HG03097 (cell line): ENCODE measurements at regions not wholly inside any gene's neighbourhood (a gene's known extent, or its start where the extent isn't known, plus 50 kb on each side); places are given as distances from the start of the nearest gene placed in this dataset.
"Not testable (repeated sequence)": the region's sequence is repeated elsewhere in the genome, so short reads cannot be mapped to it uniquely, and the experiment has no call there.

ENCODE experiments used
- ATAC-seq: cut with Tn5 transposase; IDR thresholded peaks from one replicate; pipeline ENCODE4 v1.9.1; 2021; ENCODE audit not compliant: unreplicated experiment, low FRiP score

DNA sequence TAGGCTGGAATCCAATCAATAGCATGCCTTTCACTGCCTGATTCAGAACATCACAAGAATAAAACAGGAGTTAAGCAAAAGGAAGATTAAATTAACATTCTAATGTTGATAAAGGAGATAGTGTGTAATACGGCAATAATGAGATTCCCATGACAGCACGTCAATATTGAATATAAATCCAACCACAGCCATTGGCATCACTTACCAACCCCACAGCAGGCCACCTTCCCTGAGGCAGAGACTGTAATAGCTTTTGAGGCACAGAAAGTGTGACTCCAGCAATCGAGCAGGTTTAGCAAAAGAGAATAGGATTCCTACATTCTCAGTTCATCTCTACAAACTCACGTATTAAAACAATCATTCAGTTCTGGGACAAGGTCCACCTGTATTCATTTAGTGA, 954.6 kb upstream of the CDH18 start:
- ATAC-seq = not testable (repeated sequence)

GRCh38 chr5:20940786-20941185, 952.8 kb upstream of the CDH18 start:
- ATAC-seq = not testable (repeated sequence)

DNA sequence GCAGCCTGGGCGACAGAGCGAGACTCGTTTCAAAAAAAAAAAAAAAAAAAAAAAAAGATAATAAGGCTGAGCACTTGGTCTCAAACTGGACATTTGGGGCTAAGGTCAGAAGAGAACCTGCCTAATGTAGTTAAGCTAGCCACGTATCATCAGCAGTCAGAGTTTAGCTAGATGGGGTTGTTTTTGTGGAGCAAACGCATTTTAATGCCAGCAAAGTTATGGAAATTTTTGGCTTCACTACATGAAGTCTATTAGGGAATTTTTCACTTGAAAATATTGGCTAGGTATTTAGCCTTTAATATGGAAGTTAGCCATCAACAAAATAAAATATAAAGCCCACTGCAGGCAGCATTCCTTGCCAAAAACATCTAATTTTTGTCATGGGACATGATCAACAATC, 902.9 kb upstream of the CDH18 start:
- not testable (repeated sequence) for ATAC-seq

GRCh38 chr5:20875726-20876125, 887.7 kb upstream of the CDH18 start:
- ATAC-seq = not testable (repeated sequence)

GRCh38 chr5:20865892-20866291, 877.9 kb upstream of the CDH18 start:
- not testable (repeated sequence) for ATAC-seq

GRCh38 chr5:20833081-20833627, 845.2 kb upstream of the CDH18 start:
- ATAC-seq = no peak

- ATAC-seq = no peak
Observed at GRCh38 chr5:20832204-20833080, 844.4 kb upstream of the CDH18 start.

- ATAC-seq = not testable (repeated sequence)
Observed at GRCh38 chr5:20825951-20826350, 838.0 kb upstream of the CDH18 start.

DNA sequence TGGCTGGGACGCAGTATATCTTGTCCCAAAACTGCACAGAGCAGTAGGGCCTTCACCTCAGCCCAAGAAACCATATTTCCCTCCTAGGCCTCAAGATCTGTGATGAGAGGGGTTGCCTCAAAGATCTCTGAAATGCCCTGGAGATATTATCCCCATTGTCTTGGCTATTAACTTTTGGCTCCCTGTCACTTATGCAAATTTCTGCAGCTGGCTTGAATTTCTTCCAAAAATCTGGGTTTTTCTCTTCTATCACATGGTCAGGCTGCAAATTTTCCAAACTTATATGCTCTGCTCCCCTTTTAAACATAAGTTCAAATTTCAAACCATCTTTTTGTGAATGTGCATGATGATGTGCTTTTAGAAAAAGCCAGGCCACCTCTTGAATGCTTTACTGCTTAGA, 809.2 kb upstream of the CDH18 start:
- ATAC-seq = not testable (repeated sequence)

DNA sequence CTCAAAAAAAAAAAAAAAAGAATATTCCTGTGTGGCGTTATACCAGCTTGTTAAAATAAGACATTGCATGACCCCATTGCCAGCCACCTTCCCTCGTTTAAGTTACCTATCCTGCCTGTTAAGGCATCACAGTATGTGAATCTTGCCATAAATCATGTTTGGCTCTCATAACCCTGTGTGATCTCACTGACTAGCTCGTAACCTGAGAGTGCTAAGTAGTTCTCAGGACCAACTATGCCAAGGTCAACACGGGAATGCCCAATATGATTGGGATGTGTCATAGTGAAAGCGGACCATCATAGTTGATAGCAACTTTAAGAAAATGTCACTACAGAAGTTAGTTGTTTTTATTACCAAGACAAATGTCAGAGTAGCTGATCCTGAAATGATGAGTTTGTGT, 796.8 kb upstream of the CDH18 start:
- not testable (repeated sequence) for ATAC-seq

DNA sequence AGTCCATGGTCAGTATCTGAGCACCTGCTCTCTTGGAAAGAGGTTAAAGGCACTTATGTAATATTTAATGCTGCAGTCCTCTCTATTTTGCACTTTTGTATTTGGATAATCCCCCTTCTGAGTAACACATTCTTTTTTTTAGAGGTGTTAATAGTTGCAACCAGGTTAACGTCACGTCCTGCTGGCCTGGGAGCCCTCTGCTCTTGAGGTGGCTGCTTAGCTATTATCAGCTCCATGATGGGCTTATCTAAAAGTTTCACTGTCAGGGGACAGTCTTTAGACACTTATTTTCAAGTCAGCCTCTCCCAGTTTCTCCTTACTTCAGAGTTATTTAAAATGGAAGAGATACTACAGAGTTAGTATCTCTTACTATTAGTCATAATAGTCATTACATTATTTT, 795.5 kb upstream of the CDH18 start:
- ATAC-seq = not testable (repeated sequence)

- ATAC-seq = not testable (repeated sequence)
Observed at GRCh38 chr5:20771338-20771737, 783.3 kb upstream of the CDH18 start.

- ATAC-seq = not testable (repeated sequence)
Observed at GRCh38 chr5:20765074-20765473, 777.1 kb upstream of the CDH18 start.

GRCh38 chr5:20759459-20759858, 771.5 kb upstream of the CDH18 start:
- not testable (repeated sequence) for ATAC-seq

- not testable (repeated sequence) for ATAC-seq
Observed at GRCh38 chr5:20752179-20752578, 764.2 kb upstream of the CDH18 start.

GRCh38 chr5:20735715-20736114, 747.7 kb upstream of the CDH18 start:
- not testable (repeated sequence) for ATAC-seq

DNA sequence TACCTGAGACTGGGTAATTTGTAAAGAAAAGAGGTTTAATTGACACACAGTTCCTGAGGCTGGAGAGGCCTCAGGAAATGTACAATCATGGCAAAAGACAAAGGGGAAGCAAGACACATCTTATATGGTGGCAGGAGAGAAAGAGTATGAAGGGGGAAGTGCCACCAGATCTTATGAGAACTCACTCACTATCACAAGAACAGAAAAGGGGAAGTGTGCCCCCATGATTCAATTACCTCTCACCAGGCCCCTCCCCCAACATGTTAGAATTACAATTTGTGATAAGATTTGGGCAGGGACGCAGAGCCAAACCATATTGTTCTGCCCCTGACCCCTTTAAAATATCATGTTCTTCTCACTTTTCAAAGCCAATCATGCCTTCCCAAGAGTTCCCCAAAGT, 744.2 kb upstream of the CDH18 start:
- ATAC-seq = not testable (repeated sequence)

- not testable (repeated sequence) for ATAC-seq
Observed at GRCh38 chr5:20721286-20721685, 733.3 kb upstream of the CDH18 start.

DNA sequence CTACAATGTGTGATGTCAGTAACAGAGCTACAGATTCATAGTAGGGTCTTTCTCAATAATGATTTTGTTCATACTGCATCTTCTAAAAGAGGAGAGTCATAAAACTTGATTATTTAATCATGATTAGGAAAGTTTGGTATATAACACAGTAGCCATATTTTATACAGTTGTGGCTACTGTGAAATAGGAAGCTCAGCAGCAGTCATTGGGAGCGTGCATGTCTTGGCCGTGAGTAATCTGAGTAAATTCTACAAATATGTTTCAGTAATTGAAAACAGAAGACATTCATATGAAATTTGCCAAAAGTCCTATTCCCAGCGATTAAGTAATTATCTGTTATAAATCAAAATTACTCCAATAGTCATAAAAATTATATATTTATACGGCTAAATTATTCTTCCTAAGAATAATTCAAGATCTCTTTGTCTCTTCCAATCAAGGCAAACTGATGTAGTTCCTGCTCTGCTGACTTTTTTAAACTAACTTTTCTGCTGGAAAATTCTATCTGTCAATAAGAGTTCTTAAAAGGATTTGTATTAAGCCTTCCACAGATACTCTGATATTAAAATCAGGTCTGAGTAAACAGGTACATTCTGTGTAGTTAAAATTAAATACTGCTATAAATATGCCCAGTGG, 723.6 kb upstream of the CDH18 start:
- ATAC-seq = not testable (repeated sequence)

DNA sequence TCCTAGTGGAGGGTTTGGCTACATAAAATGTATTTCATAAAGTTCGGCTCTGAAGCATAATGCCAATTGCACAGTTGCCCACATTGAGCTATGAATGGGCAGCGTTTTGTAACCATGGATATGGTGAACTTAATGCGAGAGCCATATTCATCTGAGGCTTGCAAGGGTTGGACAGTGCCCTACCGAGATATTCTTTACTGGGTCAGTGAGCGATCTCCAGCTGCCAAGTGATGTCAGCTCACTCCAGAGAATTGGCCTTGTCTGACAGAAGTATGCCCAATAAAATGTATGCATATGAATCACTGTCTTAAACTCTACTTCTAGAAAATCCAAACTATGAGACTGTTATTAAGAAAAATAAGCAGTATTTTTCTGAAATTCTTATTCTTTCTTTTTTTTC, 719.6 kb upstream of the CDH18 start:
- ATAC-seq = not testable (repeated sequence)

GRCh38 chr5:20694121-20694520, 706.1 kb upstream of the CDH18 start:
- no peak for ATAC-seq
